ENCODE measurements at regions not wholly inside any gene's neighbourhood (a gene's known extent, or its start where the extent isn't known, plus 50 kb on each side); places are given as distances from the start of the nearest gene placed in this dataset.

DNA sequence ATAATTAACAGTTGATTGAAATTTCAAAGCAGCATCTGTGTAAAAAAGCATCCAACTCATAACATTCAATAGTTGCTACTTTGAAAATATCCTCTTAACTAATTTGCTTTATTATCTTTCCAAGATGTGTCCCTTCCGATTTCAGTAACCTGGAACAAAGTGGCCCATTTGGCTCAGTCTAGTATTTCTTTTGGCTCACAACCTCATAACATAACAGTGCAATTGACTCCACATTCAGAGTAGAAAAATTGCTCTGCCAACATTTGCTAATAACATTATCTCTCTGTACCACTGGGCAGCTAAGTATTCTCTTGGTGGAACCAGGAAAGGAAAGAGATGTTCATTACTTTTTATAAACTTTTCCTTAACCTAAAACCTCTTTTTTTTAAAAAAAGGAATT, 571.1 kb upstream of the ARGLU1 start:
- DNase-seq = no peak

DNA sequence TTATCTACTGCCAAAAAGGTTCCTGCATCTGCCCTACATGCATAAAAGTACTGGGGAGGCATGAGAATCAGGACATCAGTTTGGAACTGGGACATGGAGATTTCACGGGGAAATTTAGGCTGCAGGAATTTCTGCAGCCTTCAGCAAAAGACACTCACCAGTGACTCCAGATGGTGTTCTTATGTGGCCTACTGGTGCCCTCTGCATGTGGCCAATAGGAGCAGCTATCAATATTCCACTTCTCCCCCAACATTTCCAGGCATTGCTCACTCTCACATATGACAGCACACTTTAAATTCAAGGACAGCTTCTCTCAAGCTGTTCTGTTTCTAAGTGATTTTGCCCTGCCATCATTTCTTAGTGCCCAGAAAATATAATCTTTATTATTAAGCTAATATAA, 570.5 kb upstream of the ARGLU1 start:
- DNase-seq = no peak

DNA sequence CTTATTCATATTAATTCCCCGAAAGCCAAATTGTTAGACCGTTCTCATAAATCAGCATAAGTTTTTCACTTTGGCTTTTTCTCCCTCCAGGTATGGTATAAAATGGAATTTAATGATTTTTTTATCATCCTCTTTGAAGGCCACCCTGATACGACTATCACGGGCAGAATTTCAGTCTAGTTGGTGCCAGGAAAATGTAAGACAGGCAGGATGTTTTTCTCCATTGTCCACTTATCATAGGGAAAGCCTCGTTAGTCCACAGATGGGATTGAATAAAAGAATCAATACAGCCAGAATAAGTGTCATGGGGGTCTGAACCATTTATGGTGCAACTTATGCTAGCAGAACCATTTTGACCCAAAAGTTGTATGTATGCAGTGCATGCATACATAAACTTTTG, 566.0 kb upstream of the ARGLU1 start:
- DNase-seq = no peak

DNA sequence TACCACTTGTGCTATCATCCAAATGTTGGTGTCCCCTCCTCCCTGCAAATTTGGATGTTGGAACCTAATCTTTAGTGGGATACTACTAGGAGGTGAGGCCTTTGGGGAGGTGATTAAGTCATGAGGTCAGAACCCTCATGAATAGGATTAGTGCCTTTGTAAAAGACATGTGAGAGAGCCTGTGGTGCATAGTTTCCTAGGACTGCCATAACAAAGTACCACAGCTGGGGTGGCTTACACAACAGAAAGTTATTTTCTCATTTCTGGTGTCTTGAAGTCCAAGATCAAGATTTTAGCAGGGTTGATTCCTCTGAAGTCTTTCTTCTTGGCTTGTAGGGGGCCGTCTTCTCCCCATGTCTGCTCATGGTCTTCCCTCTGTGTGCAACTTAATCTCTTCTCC, 562.6 kb upstream of the ARGLU1 start:
- no peak for DNase-seq

DNA sequence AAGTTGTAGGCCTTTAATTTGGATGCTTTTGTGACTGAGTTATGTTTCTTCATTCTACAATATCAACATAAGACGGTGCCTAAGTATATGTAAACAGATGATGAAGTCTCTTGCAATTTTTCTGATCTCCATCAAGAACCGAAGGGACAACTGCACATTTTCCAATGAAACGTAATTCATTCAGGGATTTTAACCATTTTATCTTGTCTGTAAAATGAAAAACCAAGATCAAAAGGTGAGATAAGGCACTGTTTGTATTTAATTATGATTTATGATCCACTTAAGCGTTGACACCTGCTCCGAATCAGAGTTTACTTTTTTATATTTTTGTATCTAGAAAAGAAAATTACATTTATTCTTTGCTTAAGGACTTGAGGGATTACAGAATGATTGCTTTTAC, 556.8 kb upstream of the ARGLU1 start:
- DNase-seq = no peak

DNA sequence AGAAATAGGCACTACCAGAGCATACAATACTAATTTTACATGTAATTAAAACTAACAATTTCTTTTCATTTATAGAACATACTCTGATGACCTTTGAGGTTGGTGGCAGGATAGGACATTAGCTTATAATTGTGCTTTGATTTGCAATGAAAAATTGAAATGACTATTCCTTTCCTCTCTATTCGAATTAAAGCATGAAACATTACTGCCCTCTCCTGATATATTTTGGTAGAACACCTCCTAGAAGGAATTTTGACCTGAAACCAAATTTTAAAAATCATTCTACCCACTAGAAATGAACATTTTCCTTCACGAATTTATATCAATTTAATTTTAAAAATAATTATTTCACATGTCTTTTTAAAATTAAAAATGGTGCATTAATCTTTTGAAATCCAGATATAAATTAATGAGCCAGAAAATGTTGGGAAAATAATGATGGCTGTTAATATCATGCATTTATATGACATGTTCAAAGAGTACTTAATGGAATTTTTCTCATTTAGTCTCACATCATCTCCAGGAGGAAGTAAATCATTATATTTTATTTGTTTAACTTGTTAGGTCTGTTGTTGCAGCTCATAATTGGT, 556.3 kb upstream of the ARGLU1 start:
- peak in 1 of 2 donors; percentile 33 for DNase-seq

DNA sequence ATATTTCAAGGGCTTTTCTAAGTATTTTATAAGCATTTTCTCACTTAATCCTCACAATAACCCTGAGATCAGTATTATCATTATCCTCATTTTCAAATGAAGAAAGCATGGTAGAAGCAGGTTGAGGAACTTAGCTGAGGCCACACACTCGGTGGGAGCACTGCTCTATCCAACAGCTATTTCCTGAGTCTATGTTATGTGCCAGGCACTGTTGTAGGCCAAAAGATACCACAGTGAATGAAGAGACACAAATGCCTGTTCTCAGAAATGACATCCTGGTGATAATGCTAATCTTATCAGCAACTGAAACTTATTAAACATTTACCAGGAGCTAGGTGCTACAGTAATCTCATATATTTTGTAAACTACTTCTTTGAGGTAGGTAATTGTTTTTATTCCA, 553.9 kb upstream of the ARGLU1 start:
- no peak for DNase-seq

DNA sequence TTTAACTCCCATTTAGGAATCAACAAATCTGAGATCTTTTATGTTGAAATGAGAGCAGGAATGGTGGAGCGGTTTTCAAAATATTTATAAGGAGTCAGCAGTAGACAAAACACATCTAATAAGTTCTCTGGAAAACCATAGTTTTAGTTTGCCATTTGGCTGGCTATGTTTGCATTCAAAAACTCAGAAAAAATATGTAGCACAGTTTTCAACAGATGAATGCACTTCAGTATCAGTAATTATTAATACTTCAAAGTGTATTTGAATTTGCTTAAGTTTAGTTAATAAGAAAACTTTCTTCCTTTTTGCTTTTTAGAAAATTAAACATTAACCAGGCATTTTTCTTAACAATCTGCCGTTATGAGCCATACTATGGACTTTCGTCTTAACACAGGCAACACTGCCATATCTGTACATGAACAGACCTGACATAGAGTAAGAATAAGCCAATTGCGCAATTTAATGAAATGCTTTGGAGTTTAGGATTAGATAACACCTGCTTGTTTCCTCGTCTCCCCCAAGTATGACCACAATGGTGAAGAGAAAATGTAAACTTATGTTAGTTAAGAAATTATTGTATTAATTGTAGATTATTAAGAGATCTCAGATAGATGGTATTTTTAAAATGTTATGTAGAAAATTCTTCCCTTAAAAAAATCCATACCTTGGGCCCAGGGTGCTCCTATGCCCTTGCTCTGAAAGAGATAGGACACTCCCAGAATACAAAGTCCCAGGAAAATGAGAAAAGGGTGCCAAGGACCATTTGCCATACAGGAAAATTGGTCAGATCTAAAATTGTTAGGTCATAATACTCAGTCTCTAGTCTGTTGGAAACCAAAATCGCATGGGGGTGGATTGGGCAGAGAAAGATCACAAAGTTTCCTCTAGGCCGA, 552.3 kb upstream of the ARGLU1 start:
- DNase-seq = no peak

DNA sequence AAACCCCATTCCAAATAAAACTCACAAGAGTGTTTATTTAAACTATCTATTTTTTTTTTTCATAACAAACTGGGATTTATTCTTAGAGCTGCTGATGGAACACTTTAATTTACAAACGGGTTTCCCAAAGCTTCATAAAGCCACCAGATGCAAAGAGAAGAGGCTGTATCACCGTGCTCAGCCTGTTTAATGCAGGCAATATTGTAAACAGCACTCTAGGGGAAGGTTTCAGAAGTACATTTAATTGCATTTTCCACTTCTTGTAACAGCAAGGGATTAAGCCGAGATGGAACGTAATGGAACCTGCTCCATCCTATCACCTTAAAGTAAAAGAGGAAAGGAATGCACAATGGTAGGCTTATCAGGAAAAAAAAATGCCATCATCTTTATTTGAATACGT, 550.6 kb upstream of the ARGLU1 start:
- DNase-seq = no peak

DNA sequence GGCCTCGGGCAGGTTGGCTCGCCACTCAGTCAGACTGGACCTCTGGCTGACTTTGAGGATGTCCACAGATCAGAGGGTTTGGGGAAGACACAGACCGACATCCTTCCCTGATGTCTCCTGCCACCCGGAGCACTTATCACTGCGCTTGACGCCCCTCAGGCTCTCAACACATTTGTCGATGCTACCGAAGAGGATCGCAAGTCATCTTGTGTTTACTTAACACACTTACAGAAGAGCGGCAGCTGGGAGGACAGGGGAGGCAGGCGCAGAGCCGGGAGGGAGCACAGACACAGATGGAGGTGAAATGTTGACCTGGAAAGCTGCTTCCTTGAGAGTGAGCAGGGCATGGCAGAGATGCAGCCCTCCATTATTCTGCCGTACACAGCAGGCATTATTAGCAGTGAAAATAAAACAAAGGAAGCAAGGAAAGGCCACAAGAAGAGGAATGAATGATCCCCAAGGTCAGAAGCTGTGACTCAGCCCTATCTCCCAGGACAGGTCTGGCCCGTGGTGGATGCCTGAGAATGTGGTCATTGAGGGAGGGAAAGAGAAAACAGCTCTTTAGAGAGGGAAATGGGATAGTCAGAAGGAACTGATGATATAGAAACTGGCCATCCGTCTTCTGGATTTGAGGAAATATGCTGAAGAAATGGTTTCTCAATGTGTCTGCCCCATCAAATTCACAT, 549.5 kb upstream of the ARGLU1 start:
- DNase-seq = no peak

DNA sequence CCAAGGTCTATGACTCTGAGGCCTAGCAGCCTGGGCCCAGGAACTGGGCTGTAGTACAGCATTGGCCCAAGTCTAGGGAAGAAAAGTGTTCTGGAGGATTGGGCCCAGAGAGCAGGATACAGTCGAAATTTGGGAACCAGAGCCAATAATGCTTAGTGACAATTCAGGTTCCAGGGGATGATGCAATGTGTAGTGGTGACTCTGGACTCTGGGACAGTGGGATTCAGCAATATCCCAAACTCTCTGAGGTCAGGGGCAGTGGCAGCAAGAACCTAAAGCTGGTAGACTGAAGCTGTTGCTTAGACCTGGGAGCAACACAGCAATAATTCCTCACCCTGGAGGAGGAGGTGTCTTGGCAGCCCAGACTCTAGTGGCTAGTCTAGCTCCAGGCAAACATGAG, 545.5 kb upstream of the ARGLU1 start:
- no peak for DNase-seq

DNA sequence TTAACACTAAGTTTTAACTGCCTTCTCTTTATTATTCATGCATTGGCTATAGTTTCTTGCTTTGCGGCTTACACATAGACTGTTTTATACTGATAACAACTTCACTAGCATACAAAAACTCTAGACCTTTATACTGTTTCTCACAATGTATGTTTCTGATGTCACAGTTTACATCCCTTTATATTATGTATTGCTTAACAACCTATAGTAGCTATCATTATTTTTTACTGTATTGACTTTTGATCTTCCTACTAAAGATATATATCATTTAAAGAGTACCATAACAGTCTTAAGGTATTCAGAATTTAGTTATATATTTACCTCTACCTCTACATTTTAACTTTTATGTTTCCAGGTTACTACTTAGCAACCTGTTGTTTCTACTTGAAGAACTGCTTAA, 543.3 kb upstream of the ARGLU1 start:
- DNase-seq = no peak

DNA sequence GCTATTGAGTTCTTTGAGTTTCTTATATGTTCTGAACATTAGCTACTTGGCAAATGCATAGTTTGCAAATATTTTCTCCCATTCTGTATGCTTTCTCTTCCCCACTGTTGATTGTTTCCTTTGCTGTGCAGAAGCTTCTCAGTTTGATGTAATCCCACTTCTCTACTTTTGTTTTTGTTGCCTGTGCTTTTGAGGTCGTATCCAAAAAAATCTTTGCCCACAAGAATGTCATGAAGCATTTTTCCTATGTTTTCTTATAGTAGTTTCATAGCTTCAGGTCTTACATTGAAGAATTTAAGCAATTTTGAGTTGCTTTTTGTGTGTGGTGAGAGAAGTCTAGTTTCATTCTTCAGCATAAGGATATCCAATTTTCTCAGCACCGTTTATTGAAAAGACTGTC, 536.7 kb upstream of the ARGLU1 start:
- DNase-seq = no peak

DNA sequence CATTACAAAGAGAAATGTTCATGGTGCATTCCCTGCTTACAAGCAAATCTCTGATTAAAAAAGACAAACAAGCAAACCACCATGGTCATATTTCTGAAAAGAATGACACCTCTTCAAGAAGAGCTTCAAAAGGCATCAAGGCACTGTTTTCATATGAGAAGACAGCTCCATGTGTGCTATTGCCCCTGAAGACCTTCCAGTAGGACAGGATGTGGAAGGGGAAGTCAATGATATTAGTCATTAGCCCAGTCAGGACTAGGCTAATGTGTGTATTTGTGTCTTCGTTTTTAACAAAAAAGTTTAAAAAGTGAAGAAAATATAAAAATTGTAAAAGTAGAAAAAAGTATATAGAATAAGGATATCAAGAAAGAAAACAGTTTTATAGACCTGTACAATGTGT, 534.7 kb upstream of the ARGLU1 start:
- no peak for DNase-seq

DNA sequence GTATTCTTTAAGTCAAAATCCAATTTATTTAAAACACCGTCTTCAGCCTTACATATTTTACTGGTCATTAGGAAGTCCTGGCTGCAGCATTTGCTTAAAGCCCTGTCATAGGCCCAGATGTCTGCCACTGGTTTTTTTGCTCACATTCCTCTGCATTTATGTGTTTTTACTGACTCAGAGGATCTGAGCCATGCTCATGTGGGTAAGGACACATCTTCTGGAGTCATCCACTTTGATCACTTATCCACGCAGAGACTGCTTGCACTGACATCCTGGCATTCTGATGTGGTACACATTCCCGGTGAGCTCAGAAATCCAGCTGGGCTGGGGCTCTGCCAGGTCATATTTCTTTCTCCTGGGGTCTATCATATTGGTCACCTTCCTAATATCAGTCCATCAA, 531.7 kb upstream of the ARGLU1 start:
- no peak for DNase-seq

DNA sequence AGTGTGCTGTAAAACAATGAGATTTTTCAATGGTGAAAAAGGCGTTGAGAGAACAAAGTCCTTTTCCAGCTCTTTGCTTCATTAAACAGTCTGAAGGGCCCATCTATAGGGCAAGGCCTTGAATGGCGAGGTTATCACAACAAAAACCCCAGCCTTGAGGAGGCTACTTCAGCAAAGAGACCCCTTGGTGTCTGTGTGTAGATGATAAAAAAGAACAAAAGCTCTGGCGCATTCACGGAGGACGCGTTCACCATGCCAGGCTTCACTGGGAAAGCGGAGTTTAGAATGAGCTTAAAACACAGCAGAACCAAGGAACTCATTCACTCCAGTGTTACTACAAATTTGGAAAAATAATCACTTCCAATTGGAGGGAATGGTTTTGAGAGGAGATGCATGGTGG, 530.0 kb upstream of the ARGLU1 start:
- no peak for DNase-seq

DNA sequence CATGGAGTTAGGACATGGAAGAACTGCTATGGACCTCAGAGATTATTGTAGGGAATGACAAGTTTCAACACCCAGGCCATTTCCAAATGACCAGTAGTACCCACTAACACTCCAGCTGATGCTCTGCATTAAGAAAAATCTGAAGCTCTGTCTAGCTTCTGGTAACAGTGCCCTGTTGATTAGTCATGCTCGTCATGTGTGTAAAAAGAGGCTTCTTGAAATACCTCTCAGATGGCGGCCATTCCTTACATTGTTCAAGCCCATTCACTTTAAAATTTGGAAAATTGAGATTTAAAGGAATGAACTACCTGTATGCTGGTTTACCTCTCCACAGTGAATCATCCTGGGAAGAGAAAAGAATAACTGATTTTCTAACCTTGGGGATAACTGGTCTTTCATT, 527.9 kb upstream of the ARGLU1 start:
- no peak for DNase-seq

DNA sequence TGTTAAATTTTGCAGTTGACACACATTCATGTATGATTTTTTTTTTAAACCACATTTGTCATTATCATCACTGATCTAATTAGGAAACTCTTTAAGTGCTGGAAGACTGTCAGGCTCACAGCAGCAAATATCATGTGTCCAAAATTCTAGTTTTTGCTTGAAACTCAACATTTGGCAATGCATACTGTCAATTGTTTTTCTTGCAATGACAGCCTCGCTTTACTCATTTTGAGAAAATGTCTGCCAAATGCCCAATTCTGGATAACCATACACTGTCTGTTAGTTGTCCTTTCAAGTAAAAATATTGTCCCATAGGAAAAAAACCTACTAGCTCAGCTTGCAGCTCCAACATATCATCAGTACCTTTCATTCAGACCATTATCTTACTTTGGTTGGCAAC, 523.9 kb upstream of the ARGLU1 start:
- DNase-seq = no peak

DNA sequence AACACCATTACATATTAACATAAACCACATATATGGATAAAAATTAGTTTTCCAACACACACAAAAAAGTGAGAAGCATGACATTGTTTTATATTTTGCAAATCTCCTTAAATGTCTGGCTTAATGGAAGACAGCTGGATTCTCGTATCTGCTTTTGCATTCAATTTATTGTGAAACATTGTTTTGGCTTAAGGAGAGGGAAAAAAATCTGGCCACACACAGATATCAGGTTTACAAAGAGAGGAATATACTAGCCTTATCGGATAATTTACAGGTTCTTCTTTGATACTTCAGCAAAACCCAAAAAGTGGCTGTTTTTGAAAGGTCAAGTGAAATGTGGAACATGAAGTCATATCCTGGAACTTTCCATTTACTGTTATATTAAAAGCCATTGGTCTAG, 523.5 kb upstream of the ARGLU1 start:
- DNase-seq = no peak

DNA sequence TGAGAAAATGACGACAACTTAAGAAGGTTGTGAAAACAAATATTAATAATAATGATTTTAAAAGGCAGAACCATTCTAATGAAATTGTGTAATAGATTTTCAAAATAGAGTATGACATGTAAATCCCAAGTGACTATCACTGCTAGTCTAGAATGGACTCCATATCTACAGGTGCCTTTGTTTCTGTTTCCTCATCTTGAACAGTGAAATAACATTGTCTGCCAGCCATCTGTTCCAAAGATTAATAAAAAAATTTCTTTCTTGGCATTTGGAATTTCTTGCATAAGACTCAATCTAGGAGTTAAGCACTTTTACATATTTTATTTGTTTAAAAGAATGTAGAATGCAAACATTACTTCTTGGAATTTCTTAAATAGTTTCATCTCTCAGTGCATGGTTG, 520.1 kb upstream of the ARGLU1 start:
- DNase-seq = no peak

DNA sequence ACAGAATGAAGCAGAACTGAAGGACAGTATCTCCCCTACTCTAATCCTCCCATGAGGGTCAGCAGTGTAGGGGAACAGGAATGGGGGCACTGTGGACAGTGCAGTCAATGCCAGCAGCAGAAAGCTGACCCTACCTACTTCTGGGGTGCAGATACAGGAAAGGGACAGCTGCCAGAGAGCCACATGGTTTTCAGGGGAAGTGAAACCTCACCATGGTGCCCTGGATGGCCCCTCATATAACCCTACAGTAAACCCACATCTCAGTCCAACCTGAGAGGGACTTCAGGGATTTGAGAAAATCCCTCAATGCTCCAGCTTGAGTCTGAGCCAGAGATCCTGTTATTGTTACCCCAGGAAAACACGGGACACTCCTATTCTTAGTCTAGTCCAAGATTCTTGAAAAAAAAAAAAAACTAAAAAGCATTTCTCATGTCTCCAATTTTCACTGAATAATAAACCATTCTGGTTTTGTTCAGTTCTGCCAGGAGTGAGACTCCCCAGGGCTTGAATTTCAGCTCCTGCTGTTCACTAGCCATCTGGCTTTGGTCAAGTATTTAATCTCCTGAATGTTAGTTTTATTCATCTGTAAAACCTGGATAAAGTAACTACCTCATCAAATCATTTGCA, 511.6 kb upstream of the ARGLU1 start:
- DNase-seq = no peak

DNA sequence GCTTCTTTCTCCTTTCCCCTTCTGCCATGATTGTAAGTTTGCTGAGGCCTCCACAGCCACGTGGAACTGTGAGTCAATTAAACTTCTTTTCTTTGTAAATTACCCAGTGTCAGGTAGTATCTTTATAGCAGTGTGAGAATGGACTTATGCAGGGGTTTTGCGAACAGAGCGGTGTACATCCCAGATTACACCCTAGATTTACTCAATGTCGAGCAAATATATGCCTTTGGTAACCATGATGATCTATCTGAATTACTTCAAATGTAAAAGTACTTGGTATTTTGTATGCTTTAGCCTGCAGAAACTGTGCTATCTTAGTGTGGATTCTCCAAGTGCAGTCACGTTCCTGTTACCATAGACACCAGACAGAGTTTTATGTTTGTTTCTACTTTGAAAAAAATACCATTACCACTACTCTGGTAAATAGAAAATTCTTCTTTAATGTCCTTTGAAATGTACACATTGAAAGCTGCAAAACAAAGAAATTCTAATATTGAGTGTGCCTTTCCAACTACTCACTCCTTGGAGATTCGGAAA, 510.4 kb upstream of the ARGLU1 start:
- no peak for DNase-seq

DNA sequence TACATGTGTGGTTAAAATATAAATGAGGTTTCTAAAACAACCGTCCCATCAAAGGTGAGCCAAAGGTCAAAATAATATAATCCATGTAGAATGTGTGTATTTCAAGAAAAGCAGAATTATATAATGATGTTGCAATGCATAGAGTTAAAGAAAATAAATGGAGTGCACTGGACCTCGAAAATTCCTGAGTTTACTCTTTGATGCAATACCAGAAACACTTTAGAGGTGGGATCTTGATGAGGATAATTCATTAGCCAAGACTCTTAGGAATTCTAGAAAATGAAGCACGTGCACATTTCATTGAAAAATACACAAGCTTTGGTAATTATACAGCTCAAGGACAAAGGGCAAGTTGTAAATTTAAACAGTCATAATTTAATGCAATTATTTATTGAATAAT, 508.9 kb upstream of the ARGLU1 start:
- no peak for DNase-seq
